IPS-20b (cell line): ENCODE measurements at regions not wholly inside any gene's neighbourhood (a gene's known extent, or its start where the extent isn't known, plus 50 kb on each side); places are given as distances from the start of the nearest gene placed in this dataset.

ENCODE experiments used
- H3K27ac ChIP-seq: one replicate; pipeline ENCODE4 v1.5.1; 2013; ENCODE audit warnings: low read length
- H3K27me3 ChIP-seq: 2 replicates; pipeline ENCODE4 v1.6.1; 2013; ENCODE audit warnings: mild to moderate bottlenecking, low read length, inconsistent platforms; ENCODE audit not compliant: insufficient read depth
- H3K36me3 ChIP-seq: 2 replicates; pipeline ENCODE4 v1.6.1; 2013; ENCODE audit warnings: low read depth, mild to moderate bottlenecking, inconsistent platforms, low read length, moderate library complexity; ENCODE audit not compliant: insufficient read depth
- H3K4me1 ChIP-seq: 2 replicates; pipeline ENCODE4 v1.6.1; 2013; ENCODE audit warnings: mild to moderate bottlenecking, control low read depth, inconsistent platforms, low read length, moderate library complexity; ENCODE audit not compliant: insufficient read depth
- H3K4me3 ChIP-seq: 2 replicates; pipeline ENCODE4 v1.5.1; 2013; ENCODE audit warnings: mild to moderate bottlenecking, low read length, inconsistent platforms
- H3K9ac ChIP-seq: 2 replicates; pipeline ENCODE4 v1.6.1; 2013; ENCODE audit warnings: low read depth, mild to moderate bottlenecking, inconsistent platforms, low read length, moderate library complexity
- H3K9me3 ChIP-seq: 2 replicates; pipeline ENCODE4 v1.6.1; 2013; ENCODE audit warnings: mild to moderate bottlenecking, low read depth, low read length, inconsistent platforms; ENCODE audit not compliant: insufficient read depth

DNA sequence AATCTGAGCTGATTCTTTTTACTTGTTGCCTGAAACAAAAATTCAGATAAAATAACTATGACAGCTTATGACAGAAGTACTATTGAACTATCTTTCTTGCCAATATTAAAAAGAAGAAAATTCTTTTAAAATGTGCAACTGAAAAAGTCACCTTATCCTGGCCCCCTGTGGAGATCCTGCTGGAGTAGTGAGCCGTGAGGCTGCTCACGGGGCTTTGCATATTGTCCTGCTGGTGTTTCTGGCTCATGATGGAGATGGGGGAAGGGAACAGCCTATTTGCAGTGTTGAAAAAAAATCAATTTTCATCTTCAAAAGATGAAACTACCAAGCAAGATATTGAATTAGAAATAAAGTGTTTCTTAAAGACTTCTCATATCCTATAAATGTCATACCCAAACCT is 216.0 kb downstream of the SAMD5 start:
- Histone ChIP-seq H3K4me1 (peaks cover 9% of the 10 kb centered on the region; the same call in 1 of the 2 replicates), H3K27me3 (no peaks in the 10 kb centered on the region), H3K27ac (no peak overlapping the region), H3K9ac (no peak overlapping the region), H3K9me3 (no peaks in the 10 kb centered on the region), H3K4me3 (no peak overlapping the region), H3K36me3 (no peaks in the 10 kb centered on the region)

DNA sequence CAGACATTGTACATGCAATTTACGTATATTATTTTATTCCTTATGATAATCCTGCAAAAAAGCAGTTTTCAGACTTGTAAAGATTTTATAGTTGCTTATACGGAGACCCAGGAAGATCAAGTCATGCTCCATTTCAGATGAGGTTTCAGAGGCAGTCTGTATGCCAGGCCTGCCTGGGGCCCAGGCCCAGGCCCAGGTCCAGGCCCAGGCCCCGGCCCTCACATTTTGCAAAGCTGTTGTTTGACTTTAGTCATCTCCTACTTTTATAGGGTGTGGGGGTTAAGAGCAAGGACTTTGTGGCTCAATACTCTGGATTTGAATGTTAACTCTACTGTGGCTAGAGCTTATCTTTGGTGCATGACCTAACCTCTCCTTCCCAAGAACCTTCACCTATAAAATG is 217.9 kb downstream of the SAMD5 start:
- Histone ChIP-seq H3K27me3 (no peaks in the 10 kb centered on the region), H3K9me3 (no peaks in the 10 kb centered on the region), H3K27ac (no peak overlapping the region), H3K4me1 (peaks cover 9% of the 10 kb centered on the region; the same call in 1 of the 2 replicates), H3K36me3 (no peaks in the 10 kb centered on the region), H3K4me3 (no peak overlapping the region), H3K9ac (no peak overlapping the region)

GRCh38 chr6:147728903-147729302 is 220.4 kb downstream of the SAMD5 start:
- Histone ChIP-seq H3K9ac (no peak overlapping the region), H3K27me3 (no peaks in the 10 kb centered on the region), H3K4me3 (no peak overlapping the region), H3K36me3 (no peaks in the 10 kb centered on the region), H3K9me3 (no peaks in the 10 kb centered on the region), H3K27ac (no peak overlapping the region), H3K4me1 (peaks cover 9% of the 10 kb centered on the region; the same call in 1 of the 2 replicates)

DNA sequence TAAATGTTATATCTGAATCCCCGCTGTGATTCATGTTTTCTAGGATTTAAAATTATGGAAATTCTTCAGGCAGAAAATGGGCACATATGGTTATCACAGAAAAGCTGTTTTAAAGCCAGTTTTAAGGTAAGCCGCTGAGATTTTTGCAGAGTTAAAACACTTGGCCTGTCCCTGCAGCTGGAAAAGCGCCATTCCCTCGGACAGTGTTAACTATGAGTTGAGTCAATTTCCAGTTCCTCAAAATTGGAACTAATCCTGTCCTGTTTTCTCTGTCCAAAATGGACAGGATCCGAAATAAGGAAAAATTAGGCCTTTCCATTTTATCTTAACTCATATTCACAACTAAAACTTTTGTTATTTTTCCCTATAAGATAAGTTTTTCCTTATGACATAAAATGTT is 225.2 kb downstream of the SAMD5 start:
- Histone ChIP-seq H3K36me3 (no peaks in the 10 kb centered on the region), H3K9ac (no peak overlapping the region), H3K9me3 (no peaks in the 10 kb centered on the region), H3K4me3 (no peak overlapping the region), H3K27ac (no peak overlapping the region), H3K4me1 (no peaks in the 10 kb centered on the region; the same call in 1 of the 2 replicates), H3K27me3 (no peaks in the 10 kb centered on the region)

DNA sequence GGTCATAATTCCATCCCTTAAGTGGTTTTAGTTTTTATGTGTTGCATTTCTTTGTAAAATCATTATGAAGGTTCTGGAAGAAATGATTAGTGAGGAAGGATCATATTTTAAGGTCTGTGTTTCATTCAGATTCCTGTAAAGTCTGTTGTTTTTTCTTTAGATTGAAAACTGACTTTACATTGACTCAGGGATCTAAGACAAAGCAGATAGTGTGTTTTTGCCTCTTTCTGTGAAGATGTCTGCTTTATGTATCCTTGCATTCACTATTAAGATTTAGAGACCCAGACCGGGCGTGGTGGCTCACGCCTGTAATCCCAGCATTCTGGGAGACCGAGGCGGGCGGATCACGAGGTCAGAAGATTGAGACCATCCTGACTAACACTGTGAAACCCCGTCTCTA is 225.7 kb downstream of the SAMD5 start:
- H3K9me3 ChIP-seq = no peaks in the 10 kb centered on the region
- no peak overlapping the region for H3K4me3 ChIP-seq
- no peak overlapping the region for H3K27ac ChIP-seq
- H3K36me3 ChIP-seq = no peaks in the 10 kb centered on the region
- no peak overlapping the region for H3K9ac ChIP-seq
- H3K27me3 ChIP-seq = no peaks in the 10 kb centered on the region
- H3K4me1 ChIP-seq = peaks cover 5% of the 10 kb centered on the region; the same call in 1 of the 2 replicates

- Histone ChIP-seq H3K9ac (no peak overlapping the region), H3K27me3 (no peaks in the 10 kb centered on the region), H3K4me1 (peaks cover 8% of the 10 kb centered on the region; the same call in 1 of the 2 replicates), H3K27ac (no peak overlapping the region), H3K36me3 (no peaks in the 10 kb centered on the region), H3K4me3 (no peak overlapping the region), H3K9me3 (no peaks in the 10 kb centered on the region)
These were observed 227.4 kb downstream of the SAMD5 start for GRCh38 chr6:147735924-147736323.

DNA sequence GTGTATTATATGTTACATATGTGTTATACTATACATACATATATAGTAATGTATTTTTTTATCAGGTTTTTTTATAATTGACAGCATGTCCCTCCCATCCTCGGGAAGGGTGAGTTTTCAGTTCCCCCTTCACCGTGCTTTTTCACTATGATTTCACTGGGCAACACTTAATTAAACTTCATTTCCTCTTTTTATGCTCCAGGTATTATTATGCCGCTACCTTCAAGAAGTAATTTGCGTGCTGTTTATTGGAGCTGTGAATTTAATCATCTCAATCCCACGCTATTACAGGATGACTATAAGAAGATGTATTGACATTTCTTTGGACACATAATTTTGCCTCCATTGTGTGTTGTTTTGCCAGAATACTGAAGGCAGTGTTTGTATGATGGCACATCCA is 228.6 kb downstream of the SAMD5 start:
- Histone ChIP-seq H3K4me3 (no peak overlapping the region), H3K9ac (no peak overlapping the region), H3K36me3 (no peaks in the 10 kb centered on the region), H3K9me3 (no peaks in the 10 kb centered on the region), H3K27ac (no peak overlapping the region), H3K4me1 (peaks cover 8% of the 10 kb centered on the region; the same call in 1 of the 2 replicates), H3K27me3 (no peaks in the 10 kb centered on the region)

GRCh38 chr6:147738099-147738498 is 229.6 kb downstream of the SAMD5 start:
- no peaks in the 10 kb centered on the region for H3K9me3 ChIP-seq
- no peak overlapping the region for H3K27ac ChIP-seq
- H3K9ac ChIP-seq = no peak overlapping the region
- H3K4me3 ChIP-seq = no peak overlapping the region
- H3K4me1 ChIP-seq = peaks cover 8% of the 10 kb centered on the region; the same call in 1 of the 2 replicates
- no peaks in the 10 kb centered on the region for H3K36me3 ChIP-seq
- H3K27me3 ChIP-seq = no peaks in the 10 kb centered on the region

GRCh38 chr6:147738516-147739162 is 230.1 kb downstream of the SAMD5 start:
- no peak overlapping the region for H3K27ac ChIP-seq
- H3K9me3 ChIP-seq = no peaks in the 10 kb centered on the region
- H3K9ac ChIP-seq = no peak overlapping the region; the same call in 1 of the 2 replicates
- no peak overlapping the region for H3K4me3 ChIP-seq
- peaks cover 8% of the 10 kb centered on the region; the same call in 1 of the 2 replicates for H3K4me1 ChIP-seq
- H3K36me3 ChIP-seq = no peaks in the 10 kb centered on the region
- no peaks in the 10 kb centered on the region for H3K27me3 ChIP-seq

DNA sequence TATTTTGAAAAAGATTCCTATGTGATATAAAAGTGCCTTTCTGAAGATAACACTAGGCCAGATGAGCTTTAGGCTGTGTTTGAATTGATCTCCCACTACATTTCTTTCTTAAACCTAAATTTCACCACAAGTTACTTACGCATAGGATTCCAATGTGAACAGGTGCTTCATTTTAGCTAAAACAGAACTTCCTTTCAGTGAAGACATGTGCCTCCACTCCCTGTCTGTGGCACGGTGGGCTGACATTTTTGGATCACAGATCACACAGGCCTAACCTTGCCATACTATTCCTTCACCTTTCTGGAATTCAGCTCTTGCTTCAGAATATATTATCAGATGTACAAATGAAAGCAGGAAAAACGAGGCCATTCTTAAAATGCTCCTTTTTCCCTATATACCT is 231.8 kb downstream of the SAMD5 start:
- Histone ChIP-seq H3K4me1 (peaks cover 8% of the 10 kb centered on the region; the same call in 1 of the 2 replicates), H3K27me3 (no peaks in the 10 kb centered on the region), H3K9me3 (no peaks in the 10 kb centered on the region)

GRCh38 chr6:147740916-147741315 is 232.4 kb downstream of the SAMD5 start:
- H3K4me3 ChIP-seq = no peak overlapping the region

More for the DNA sequence above, 231.8 kb downstream of the SAMD5 start:
- H3K36me3 ChIP-seq = no peaks in the 10 kb centered on the region
- no peak overlapping the region for H3K4me3 ChIP-seq
- no peak overlapping the region for H3K27ac ChIP-seq
- H3K9ac ChIP-seq = no peak overlapping the region

GRCh38 chr6:147741389-147741788 is 232.9 kb downstream of the SAMD5 start:
- H3K4me3 ChIP-seq = no peak overlapping the region
- no peaks in the 10 kb centered on the region for H3K9me3 ChIP-seq
- no peak overlapping the region for H3K9ac ChIP-seq
- no peak overlapping the region for H3K27ac ChIP-seq
- no peaks in the 10 kb centered on the region for H3K36me3 ChIP-seq
- H3K27me3 ChIP-seq = no peaks in the 10 kb centered on the region
- H3K4me1 ChIP-seq = peaks cover 8% of the 10 kb centered on the region; the same call in 1 of the 2 replicates

More at GRCh38 chr6:147740916-147741315, 232.4 kb downstream of the SAMD5 start:
- Histone ChIP-seq H3K9ac (no peak overlapping the region), H3K9me3 (no peaks in the 10 kb centered on the region), H3K27ac (no peak overlapping the region), H3K27me3 (no peaks in the 10 kb centered on the region), H3K36me3 (no peaks in the 10 kb centered on the region), H3K4me1 (peaks cover 8% of the 10 kb centered on the region; the same call in 1 of the 2 replicates)
